ENCODE measurements at regions not wholly inside any gene's neighbourhood (a gene's known extent, or its start where the extent isn't known, plus 50 kb on each side); places are given as distances from the start of the nearest gene placed in this dataset.

GRCh38 chr5:124330595-124331220, 415.7 kb downstream of the ZNF608 start:
- no peak for ATAC-seq
- Histone ChIP-seq H3K4me1 (ENCODE audit: control insufficient read depth, insufficient read depth, low read length) (no peaks in the 10 kb centered on the region), H3K27ac (ENCODE audit: low read length) (no peak overlapping the region), H3K9me3 (ENCODE audit: control insufficient read depth, low read length) (no peaks in the 10 kb centered on the region), H3K4me3 (ENCODE audit: low read length) (no peak overlapping the region), H3K27me3 (ENCODE audit: control insufficient read depth, insufficient read depth) (no peaks in the 10 kb centered on the region)
- DNase-seq: no peak
- intact Hi-C loops (cut with DNase I): no loop called here

DNA sequence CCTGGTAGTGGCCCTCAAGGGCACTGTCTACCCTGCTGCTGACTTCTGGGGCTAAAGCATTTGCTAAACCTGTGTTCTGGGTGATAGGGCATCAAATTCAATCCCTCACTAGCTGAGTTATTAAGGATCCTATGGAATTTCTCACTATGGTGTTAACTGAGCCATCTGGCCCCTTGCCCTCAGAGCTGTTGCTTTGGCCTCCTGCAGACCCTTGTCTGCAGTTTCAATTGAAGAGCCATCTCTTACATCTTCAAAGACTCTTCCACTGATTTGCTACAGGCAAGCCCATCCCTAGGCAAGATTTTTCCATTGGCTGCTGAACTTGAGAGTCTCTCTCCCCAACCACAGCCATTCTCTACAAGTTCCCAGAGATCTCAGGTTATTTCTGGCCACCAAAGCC, 418.2 kb downstream of the ZNF608 start:
- intact Hi-C loops (cut with DNase I): no loop called here
- no peaks in the 10 kb centered on the region for H3K4me1 ChIP-seq (ENCODE audit: control insufficient read depth, insufficient read depth, low read length)
- no peaks in the 10 kb centered on the region for H3K9me3 ChIP-seq (ENCODE audit: control insufficient read depth, low read length)
- no peak overlapping the region for H3K4me3 ChIP-seq (ENCODE audit: low read length)
- H3K27ac ChIP-seq (ENCODE audit: low read length): no peak overlapping the region
- DNase-seq: no peak
- H3K27me3 ChIP-seq (ENCODE audit: control insufficient read depth, insufficient read depth): no peaks in the 10 kb centered on the region
- no peak for ATAC-seq

DNA sequence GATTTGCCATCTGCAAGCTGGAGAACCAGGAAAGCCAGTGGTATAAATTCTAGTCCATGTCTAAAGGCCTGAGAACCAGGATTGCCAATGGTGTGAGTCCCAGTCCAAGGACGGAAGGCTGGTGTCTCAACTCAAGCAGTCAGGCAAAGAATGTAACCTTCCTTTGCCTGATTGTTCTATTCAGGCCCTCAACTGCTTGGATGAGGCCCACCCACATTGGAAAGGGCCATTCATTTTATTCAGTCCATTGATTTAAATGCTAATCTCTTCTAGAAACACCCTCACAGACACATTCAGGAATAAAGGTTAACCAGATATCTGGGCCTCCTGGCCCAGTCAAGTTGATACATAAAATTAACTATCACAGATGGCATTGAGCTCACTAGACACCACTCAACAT, 427.8 kb downstream of the ZNF608 start:
- Histone ChIP-seq H3K27ac (ENCODE audit: low read length) (no peak overlapping the region), H3K9me3 (ENCODE audit: control insufficient read depth, low read length) (no peaks in the 10 kb centered on the region), H3K4me3 (ENCODE audit: low read length) (no peak overlapping the region), H3K27me3 (ENCODE audit: control insufficient read depth, insufficient read depth) (no peaks in the 10 kb centered on the region), H3K4me1 (ENCODE audit: control insufficient read depth, insufficient read depth, low read length) (no peaks in the 10 kb centered on the region)
- DNase-seq (no peak), ATAC-seq (no peak)
- intact Hi-C loops (cut with DNase I): no loop called here
- WGBS: 91% methylated on average over 1 of the region's 1 CpG

GRCh38 chr5:124317451-124317850, 429.0 kb downstream of the ZNF608 start:
- Histone ChIP-seq H3K9me3 (ENCODE audit: control insufficient read depth, low read length) (no peaks in the 10 kb centered on the region), H3K4me1 (ENCODE audit: control insufficient read depth, insufficient read depth, low read length) (no peaks in the 10 kb centered on the region), H3K27ac (ENCODE audit: low read length) (no peak overlapping the region), H3K27me3 (ENCODE audit: control insufficient read depth, insufficient read depth) (no peaks in the 10 kb centered on the region), H3K4me3 (ENCODE audit: low read length) (no peak overlapping the region)
- no peak for ATAC-seq
- intact Hi-C loops (cut with DNase I): no loop called here
- DNase-seq: no peak
- 84% methylated on average over 3 of the region's 3 CpGs for WGBS

GRCh38 chr5:124315741-124316415, 430.6 kb downstream of the ZNF608 start:
- no peaks in the 10 kb centered on the region for H3K9me3 ChIP-seq (ENCODE audit: control insufficient read depth, low read length)
- H3K27ac ChIP-seq (ENCODE audit: low read length): no peak overlapping the region
- no peaks in the 10 kb centered on the region for H3K27me3 ChIP-seq (ENCODE audit: control insufficient read depth, insufficient read depth)
- peaks cover 2% of the 10 kb centered on the region for H3K4me1 ChIP-seq (ENCODE audit: control insufficient read depth, insufficient read depth, low read length)
- 95% methylated on average over 3 of the region's 3 CpGs for WGBS
- DNase-seq (no peak), ATAC-seq (no peak)
- no peak overlapping the region for H3K4me3 ChIP-seq (ENCODE audit: low read length)
- intact Hi-C loops (cut with DNase I): no loop called here

DNA sequence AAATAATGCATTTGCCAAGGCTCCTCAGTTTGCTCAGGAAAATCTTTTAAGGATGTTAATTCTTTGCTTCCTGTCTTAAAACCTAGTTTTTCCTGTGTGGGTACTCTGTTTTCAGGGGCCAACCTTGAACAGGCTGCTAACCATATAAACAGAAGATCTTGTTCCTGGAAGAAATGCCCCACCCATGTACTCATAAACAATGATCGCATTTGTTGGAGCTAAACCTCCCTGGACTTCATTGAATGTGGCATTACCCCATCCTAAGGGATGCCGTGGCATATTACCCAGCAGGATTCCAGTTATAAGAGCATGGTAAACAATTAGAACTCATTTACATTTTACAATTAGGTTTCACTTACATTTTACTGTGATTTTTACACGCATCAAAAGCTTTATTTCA, 436.0 kb downstream of the ZNF608 start:
- H3K4me3 ChIP-seq (ENCODE audit: low read length): no peak overlapping the region
- H3K4me1 ChIP-seq (ENCODE audit: control insufficient read depth, insufficient read depth, low read length): peaks cover 4% of the 10 kb centered on the region
- ATAC-seq: no peak
- intact Hi-C loops (cut with DNase I): no loop called here
- no peaks in the 10 kb centered on the region for H3K27me3 ChIP-seq (ENCODE audit: control insufficient read depth, insufficient read depth)
- whole genome bisulfite sequencing: 76% methylated on average over 3 of the region's 3 CpGs
- no peak overlapping the region for H3K27ac ChIP-seq (ENCODE audit: low read length)
- no peaks in the 10 kb centered on the region for H3K9me3 ChIP-seq (ENCODE audit: control insufficient read depth, low read length)
- DNase-seq: no peak

DNA sequence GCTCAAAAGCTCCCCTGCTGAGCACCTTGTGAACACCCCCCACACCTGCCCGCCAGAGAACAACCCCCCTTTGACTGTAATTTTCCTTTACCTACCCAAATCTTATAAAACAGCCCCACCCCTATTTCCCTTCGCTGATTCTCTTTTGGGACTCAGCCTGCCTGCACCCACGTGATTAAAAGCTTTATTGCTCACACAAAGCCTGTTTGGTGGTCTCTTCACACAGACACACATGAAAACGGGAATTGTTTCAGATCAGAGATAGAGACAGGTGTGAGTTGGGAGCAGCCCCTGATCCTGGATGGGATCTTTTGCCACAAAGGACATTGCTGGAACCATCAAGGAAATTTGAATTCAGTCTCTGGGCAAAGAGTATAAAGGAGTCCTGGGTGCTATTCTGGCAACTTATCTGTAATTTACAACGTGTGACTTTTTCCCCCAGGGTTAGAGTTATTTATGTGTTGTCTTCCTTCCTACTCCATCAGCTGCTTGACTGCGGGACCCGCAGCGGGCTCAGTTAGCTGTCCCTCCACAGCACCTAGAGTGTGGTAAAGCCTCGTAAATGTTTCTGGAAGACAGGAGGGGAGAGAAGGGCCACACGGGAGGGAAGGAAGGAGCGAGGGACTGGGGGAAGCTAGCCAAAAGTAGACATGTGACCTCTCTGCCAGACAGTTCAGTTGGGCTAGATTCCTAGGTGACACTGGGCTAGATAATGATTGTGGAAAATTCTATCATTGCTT, 437.0 kb downstream of the ZNF608 start:
- Histone ChIP-seq H3K4me1 (ENCODE audit: control insufficient read depth, insufficient read depth, low read length) (peaks cover 4% of the 10 kb centered on the region), H3K9me3 (ENCODE audit: control insufficient read depth, low read length) (no peaks in the 10 kb centered on the region), H3K27ac (ENCODE audit: low read length) (no peak overlapping the region), H3K4me3 (ENCODE audit: low read length) (no peak overlapping the region), H3K27me3 (ENCODE audit: control insufficient read depth, insufficient read depth) (no peaks in the 10 kb centered on the region)
- WGBS: 50% methylated on average over 11 of the region's 11 CpGs
- ATAC-seq (peak; percentile 62 to 67), DNase-seq (no peak)
- intact Hi-C loops (cut with DNase I): no loop called here

- no peak overlapping the region for H3K27ac ChIP-seq (ENCODE audit: low read length)
- ATAC-seq: no peak
- H3K9me3 ChIP-seq (ENCODE audit: control insufficient read depth, low read length): no peaks in the 10 kb centered on the region
- no peaks in the 10 kb centered on the region for H3K27me3 ChIP-seq (ENCODE audit: control insufficient read depth, insufficient read depth)
- intact Hi-C loops (cut with DNase I): no loop called here
- no peak overlapping the region for H3K4me3 ChIP-seq (ENCODE audit: low read length)
- no peaks in the 10 kb centered on the region for H3K4me1 ChIP-seq (ENCODE audit: control insufficient read depth, insufficient read depth, low read length)
- DNase-seq: no peak
- WGBS: 98% methylated on average over 1 of the region's 1 CpG
These were observed 443.1 kb downstream of the ZNF608 start for GRCh38 chr5:124303366-124303765.

- no peak for ATAC-seq
- H3K9me3 ChIP-seq (ENCODE audit: control insufficient read depth, low read length): no peaks in the 10 kb centered on the region
- no peak for DNase-seq
- WGBS: 53% methylated on average over 2 of the region's 2 CpGs
- no peak overlapping the region for H3K4me3 ChIP-seq (ENCODE audit: low read length)
- no peaks in the 10 kb centered on the region for H3K27me3 ChIP-seq (ENCODE audit: control insufficient read depth, insufficient read depth)
- H3K4me1 ChIP-seq (ENCODE audit: control insufficient read depth, insufficient read depth, low read length): no peaks in the 10 kb centered on the region
- no peak overlapping the region for H3K27ac ChIP-seq (ENCODE audit: low read length)
- intact Hi-C loops (cut with DNase I): no loop called here
These were observed 443.9 kb downstream of the ZNF608 start for GRCh38 chr5:124302533-124302932.

GRCh38 chr5:124301850-124302249, 444.6 kb downstream of the ZNF608 start:
- Histone ChIP-seq H3K4me3 (ENCODE audit: low read length) (no peak overlapping the region), H3K27ac (ENCODE audit: low read length) (no peak overlapping the region), H3K4me1 (ENCODE audit: control insufficient read depth, insufficient read depth, low read length) (no peaks in the 10 kb centered on the region), H3K9me3 (ENCODE audit: control insufficient read depth, low read length) (no peaks in the 10 kb centered on the region), H3K27me3 (ENCODE audit: control insufficient read depth, insufficient read depth) (no peaks in the 10 kb centered on the region)
- 53% methylated on average over 2 of the region's 2 CpGs for WGBS
- no peak for DNase-seq
- no peak for ATAC-seq
- intact Hi-C loops (cut with DNase I): no loop called here

DNA sequence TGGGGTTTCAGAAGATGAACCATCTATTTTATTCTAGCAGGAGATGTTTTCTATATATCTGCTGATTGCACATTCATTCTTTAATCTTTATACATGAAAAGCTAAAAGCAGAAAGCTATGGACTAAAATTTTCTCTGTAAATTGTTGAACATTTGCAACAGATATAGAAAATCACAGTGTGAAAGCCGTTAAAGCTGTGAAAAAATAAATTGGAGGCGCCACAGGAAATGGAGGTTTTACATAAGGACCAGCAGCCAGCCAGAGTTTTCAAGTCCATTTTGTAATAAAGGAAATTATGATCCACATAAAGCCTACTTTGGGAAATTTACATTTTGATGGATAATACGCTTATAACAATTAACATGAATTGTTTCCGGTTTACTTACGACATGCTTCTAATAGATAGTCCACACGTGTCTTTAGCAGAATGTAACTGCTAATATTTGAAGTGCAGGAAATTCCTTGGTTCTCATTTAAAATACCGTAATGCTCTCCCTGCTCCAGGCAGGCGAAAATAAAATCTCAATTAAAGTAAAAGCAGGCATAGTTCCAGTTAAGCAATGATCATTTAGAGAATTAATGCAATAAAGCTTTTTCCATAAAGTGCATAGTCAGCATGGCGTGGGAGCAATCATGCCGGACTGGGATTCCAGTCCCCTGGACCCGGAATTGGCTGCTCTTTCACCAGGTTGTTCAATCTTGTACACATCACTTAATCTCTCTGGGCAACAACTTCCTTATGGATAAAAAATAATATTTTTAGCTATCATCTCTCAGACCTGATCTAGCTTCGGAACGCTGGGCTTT, 445.4 kb downstream of the ZNF608 start:
- DNase-seq (no peak), ATAC-seq (no peak)
- Histone ChIP-seq H3K4me1 (ENCODE audit: control insufficient read depth, insufficient read depth, low read length) (no peaks in the 10 kb centered on the region), H3K27me3 (ENCODE audit: control insufficient read depth, insufficient read depth) (no peaks in the 10 kb centered on the region), H3K4me3 (ENCODE audit: low read length) (no peak overlapping the region), H3K9me3 (ENCODE audit: control insufficient read depth, low read length) (no peaks in the 10 kb centered on the region), H3K27ac (ENCODE audit: low read length) (no peak overlapping the region)
- 91% methylated on average over 13 of the region's 13 CpGs for WGBS
- intact Hi-C loops (cut with DNase I): no loop called here

All from right cardiac atrium (tissue), 5 donors.